ENCODE measurements at regions not wholly inside any gene's neighbourhood (a gene's known extent, or its start where the extent isn't known, plus 50 kb on each side); places are given as distances from the start of the nearest gene placed in this dataset.

DNA sequence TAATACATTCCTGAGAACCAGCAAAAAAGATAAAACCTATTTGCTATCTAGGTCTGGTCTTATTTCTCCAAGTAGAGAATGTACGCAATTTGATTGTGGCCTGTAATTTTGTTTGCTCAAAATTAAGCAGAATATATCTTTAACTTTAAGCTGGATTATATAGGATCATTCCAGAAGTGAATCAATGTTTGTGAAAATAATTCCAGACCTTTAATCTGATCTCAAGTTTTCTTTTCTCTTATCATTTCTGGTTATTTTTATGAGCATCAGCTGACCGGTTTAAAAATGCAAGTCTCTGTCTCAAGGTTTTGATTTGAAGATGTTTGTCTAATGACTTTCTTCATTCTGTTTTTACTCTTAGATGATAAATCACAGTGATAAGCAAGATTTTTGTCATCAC, 997.9 kb upstream of the FLRT2 start:
- POLR2A ChIA-PET = no interaction called here
- ATAC-seq (no peak), DNase-seq (ENCODE audit: low read depth, low spot score) (no peak)
- TF ChIP-seq, protein P1, sequence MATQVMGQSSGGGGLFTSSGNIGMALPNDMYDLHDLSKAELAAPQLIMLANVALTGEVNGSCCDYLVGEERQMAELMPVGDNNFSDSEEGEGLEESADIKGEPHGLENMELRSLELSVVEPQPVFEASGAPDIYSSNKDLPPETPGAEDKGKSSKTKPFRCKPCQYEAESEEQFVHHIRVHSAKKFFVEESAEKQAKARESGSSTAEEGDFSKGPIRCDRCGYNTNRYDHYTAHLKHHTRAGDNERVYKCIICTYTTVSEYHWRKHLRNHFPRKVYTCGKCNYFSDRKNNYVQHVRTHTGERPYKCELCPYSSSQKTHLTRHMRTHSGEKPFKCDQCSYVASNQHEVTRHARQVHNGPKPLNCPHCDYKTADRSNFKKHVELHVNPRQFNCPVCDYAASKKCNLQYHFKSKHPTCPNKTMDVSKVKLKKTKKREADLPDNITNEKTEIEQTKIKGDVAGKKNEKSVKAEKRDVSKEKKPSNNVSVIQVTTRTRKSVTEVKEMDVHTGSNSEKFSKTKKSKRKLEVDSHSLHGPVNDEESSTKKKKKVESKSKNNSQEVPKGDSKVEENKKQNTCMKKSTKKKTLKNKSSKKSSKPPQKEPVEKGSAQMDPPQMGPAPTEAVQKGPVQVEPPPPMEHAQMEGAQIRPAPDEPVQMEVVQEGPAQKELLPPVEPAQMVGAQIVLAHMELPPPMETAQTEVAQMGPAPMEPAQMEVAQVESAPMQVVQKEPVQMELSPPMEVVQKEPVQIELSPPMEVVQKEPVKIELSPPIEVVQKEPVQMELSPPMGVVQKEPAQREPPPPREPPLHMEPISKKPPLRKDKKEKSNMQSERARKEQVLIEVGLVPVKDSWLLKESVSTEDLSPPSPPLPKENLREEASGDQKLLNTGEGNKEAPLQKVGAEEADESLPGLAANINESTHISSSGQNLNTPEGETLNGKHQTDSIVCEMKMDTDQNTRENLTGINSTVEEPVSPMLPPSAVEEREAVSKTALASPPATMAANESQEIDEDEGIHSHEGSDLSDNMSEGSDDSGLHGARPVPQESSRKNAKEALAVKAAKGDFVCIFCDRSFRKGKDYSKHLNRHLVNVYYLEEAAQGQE (IDR thresholded peaks at IDR 0.05; ENCODE audit: insufficient read depth in 1 of 2, low read depth in 2 of 2, low read length in 1 of 2) = no peak
- TF ChIP-seq, protein P2, sequence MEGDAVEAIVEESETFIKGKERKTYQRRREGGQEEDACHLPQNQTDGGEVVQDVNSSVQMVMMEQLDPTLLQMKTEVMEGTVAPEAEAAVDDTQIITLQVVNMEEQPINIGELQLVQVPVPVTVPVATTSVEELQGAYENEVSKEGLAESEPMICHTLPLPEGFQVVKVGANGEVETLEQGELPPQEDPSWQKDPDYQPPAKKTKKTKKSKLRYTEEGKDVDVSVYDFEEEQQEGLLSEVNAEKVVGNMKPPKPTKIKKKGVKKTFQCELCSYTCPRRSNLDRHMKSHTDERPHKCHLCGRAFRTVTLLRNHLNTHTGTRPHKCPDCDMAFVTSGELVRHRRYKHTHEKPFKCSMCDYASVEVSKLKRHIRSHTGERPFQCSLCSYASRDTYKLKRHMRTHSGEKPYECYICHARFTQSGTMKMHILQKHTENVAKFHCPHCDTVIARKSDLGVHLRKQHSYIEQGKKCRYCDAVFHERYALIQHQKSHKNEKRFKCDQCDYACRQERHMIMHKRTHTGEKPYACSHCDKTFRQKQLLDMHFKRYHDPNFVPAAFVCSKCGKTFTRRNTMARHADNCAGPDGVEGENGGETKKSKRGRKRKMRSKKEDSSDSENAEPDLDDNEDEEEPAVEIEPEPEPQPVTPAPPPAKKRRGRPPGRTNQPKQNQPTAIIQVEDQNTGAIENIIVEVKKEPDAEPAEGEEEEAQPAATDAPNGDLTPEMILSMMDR (IDR thresholded peaks at IDR 0.05) = no peak
- Histone ChIP-seq H3K27me3 (ENCODE audit: control insufficient read depth, insufficient read depth, low read length) (no peaks in the 10 kb centered on the region), H3K9me3 (ENCODE audit: control insufficient read depth, insufficient read depth, low read depth, low read length) (no peaks in the 10 kb centered on the region), H3K36me3 (ENCODE audit: control insufficient read depth, insufficient read depth, low read length) (no peaks in the 10 kb centered on the region), H3K4me1 (ENCODE audit: control insufficient read depth, insufficient read depth, low read length) (no peaks in the 10 kb centered on the region), H3K27ac (ENCODE audit: low read length) (no peak overlapping the region), H3K4me3 (ENCODE audit: low read depth in 2 of 2, low read length in 2 of 2) (no peak overlapping the region)
- CTCF ChIA-PET = no interaction called here
- in situ Hi-C loops (cut with HindIII; ENCODE audit: low pct_unique_long_range_greater_than_20kb, low sequenced_read_pairs) (no loop called here), intact Hi-C loops (cut with micrococcal nuclease; ENCODE audit: unreplicated experiment) (no loop called here)
- no TSS peak for BruUV-seq (replicated peaks)

DNA sequence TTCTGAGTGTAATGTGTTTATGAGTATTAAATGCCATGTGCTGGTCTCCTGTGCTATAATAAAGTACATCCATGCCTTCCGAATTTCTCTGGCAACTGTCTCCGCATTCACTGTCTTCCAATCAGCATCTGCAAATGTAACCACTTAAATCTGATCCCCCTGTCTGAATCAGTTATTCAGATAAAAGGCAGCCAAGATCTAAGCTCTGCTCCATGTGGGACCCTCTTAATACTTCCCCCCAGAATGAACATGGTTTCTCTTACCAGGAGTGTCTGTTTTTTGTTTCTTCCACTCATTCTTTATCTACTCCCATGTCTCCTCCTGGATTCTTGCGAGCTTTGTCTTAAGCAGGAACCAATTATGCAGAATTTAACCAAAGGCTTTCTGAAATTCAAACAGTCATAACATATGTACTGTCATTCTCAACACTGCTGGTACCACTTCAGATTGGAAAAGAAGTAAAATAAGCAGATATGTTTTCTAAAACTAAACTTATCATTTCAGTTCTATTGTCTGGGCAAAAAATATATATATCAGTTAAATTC, 996.7 kb upstream of the FLRT2 start:
- no TSS peak for BruUV-seq (replicated peaks)
- TF ChIP-seq TCF7L2 (IDR thresholded peaks at IDR 0.05; ENCODE audit: low read depth, low read length) = no peak
- no peak for TF ChIP-seq POLR2AphosphoS5 (IDR thresholded peaks at IDR 0.05; ENCODE audit: low read depth, low read length)
- TF ChIP-seq, protein P2 (IDR thresholded peaks at IDR 0.05) = no peak
- no peak for TF ChIP-seq SIN3A (IDR thresholded peaks at IDR 0.05; ENCODE audit: borderline replicate concordance, insufficient read depth, low read depth, low read length)
- TF ChIP-seq, protein P1 (IDR thresholded peaks at IDR 0.05; ENCODE audit: insufficient read depth in 1 of 2, low read depth in 2 of 2, low read length in 1 of 2) = no peak
- CTCF ChIA-PET = no interaction called here
- intact Hi-C loops (cut with micrococcal nuclease; ENCODE audit: unreplicated experiment) = no loop called here
- ATAC-seq (no peak), DNase-seq (ENCODE audit: low read depth, low spot score) (no peak)
- Histone ChIP-seq H3K9me3 (ENCODE audit: control insufficient read depth, insufficient read depth, low read depth, low read length) (no peaks in the 10 kb centered on the region), H3K27ac (ENCODE audit: low read length) (no peak overlapping the region), H3K27me3 (ENCODE audit: control insufficient read depth, insufficient read depth, low read length) (no peaks in the 10 kb centered on the region), H3K4me1 (ENCODE audit: control insufficient read depth, insufficient read depth, low read length) (no peaks in the 10 kb centered on the region), H3K36me3 (ENCODE audit: control insufficient read depth, insufficient read depth, low read length) (no peaks in the 10 kb centered on the region), H3K4me3 (ENCODE audit: low read depth in 2 of 2, low read length in 2 of 2) (no peak overlapping the region)
- POLR2A ChIA-PET = no interaction called here
- in situ Hi-C loops (cut with HindIII; ENCODE audit: low pct_unique_long_range_greater_than_20kb, low sequenced_read_pairs) = no loop called here
